GM06990 (cell line): ENCODE measurements at regions not wholly inside any gene's neighbourhood (a gene's known extent, or its start where the extent isn't known, plus 50 kb on each side); places are given as distances from the start of the nearest gene placed in this dataset.

ENCODE experiments used
- DNase-seq: peaks from one replicate; pipeline ENCODE4 v3.0.0-alpha.2; 2011; ENCODE audit not compliant: insufficient read length; ENCODE audit errors: extremely low read depth
- H3K27me3 ChIP-seq: replicated peaks from 2 replicates; pipeline ENCODE4 v1.6.0; 2011; ENCODE audit warnings: low read length; ENCODE audit not compliant: control insufficient read depth, insufficient read depth
- H3K36me3 ChIP-seq: 2 replicates; pipeline ENCODE4 v1.5.1; 2011; ENCODE audit warnings: low read length; ENCODE audit not compliant: control insufficient read depth, insufficient read depth
- H3K4me3 ChIP-seq: replicated peaks from 2 replicates; pipeline ENCODE4 v1.5.1; 2011; ENCODE audit warnings: low read depth, mild to moderate bottlenecking, control low read depth, low read length
- TF ChIP-seq, protein P1 (sequence below): IDR thresholded peaks from 2 replicates; pipeline ENCODE4 v1.5.1; 2011; ENCODE audit warnings: low read length, control low read depth, mild to moderate bottlenecking, inconsistent platforms; ENCODE audit not compliant: insufficient read depth, poor library complexity, severe bottlenecking

DNA sequence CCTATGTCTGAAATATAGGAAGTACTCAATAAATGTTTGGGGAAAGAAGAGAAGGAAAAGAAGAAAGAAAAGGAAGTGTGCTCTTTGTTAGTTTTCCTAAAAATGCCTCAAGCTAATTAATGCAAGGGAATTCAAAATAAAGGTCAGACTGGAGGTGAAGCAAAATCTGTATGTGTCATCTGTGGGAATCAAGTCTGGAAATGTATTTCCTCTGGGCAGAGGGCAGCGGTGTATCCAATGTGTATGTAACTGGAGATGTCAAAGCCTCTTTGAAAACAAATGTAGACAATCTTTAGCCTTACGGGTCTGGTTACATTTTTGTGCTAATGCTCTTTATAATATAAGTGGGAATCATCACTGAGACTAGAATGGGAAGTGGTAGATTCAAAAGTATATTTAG is 471.4 kb downstream of the MAN2A1 start:
- no peak for DNase-seq
- TF ChIP-seq, protein P1, sequence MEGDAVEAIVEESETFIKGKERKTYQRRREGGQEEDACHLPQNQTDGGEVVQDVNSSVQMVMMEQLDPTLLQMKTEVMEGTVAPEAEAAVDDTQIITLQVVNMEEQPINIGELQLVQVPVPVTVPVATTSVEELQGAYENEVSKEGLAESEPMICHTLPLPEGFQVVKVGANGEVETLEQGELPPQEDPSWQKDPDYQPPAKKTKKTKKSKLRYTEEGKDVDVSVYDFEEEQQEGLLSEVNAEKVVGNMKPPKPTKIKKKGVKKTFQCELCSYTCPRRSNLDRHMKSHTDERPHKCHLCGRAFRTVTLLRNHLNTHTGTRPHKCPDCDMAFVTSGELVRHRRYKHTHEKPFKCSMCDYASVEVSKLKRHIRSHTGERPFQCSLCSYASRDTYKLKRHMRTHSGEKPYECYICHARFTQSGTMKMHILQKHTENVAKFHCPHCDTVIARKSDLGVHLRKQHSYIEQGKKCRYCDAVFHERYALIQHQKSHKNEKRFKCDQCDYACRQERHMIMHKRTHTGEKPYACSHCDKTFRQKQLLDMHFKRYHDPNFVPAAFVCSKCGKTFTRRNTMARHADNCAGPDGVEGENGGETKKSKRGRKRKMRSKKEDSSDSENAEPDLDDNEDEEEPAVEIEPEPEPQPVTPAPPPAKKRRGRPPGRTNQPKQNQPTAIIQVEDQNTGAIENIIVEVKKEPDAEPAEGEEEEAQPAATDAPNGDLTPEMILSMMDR = no peak
- Histone ChIP-seq H3K4me3 (no peak overlapping the region), H3K36me3 (no peaks in the 10 kb centered on the region), H3K27me3 (no peaks in the 10 kb centered on the region)

GRCh38 chr5:110165366-110165765 is 475.6 kb downstream of the MAN2A1 start:
- DNase-seq = no peak
- H3K27me3 ChIP-seq = no peaks in the 10 kb centered on the region
- no peaks in the 10 kb centered on the region for H3K36me3 ChIP-seq
- TF ChIP-seq, protein P1 = no peak
- H3K4me3 ChIP-seq = no peak overlapping the region

DNA sequence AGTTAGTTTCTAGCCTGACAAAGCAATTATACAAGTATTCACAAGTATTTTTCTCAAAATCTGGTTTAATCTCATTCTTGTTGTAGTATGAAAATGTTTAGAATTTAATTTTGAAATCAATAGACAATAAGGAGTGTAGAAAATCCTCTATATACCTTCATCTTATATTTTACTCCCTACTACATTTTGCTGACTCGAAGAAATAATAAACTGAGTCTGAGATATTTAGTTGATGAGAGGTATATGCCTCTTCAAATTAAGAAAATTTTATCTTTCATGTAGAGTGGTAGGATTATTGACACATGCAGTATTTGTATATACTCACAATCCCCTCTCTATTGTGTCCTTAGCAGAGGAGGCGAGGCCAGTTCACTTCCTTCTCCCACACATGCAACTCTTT is 477.7 kb downstream of the MAN2A1 start:
- no peaks in the 10 kb centered on the region for H3K36me3 ChIP-seq
- TF ChIP-seq, protein P1 = no peak
- no peak for DNase-seq

DNA sequence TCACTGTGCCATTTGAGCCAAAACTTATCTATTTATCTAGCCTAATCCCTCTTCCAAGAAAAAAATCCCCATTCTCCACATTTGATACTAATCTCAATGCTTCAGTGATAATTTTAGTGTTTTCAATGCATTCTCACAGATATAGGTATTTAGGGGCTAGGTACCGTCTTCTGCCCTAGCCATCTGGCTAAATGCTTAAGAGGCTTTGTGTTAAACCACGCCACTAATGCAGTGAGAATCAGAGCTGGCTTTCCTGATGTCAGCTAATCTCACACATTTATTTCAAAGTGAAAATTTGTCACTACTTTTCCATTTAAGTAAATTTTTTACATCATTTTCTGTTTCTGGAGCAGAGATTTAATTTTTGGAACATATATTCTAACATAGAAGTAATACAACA is 479.7 kb downstream of the MAN2A1 start:
- Histone ChIP-seq H3K4me3 (no peak overlapping the region), H3K27me3 (no peaks in the 10 kb centered on the region), H3K36me3 (no peaks in the 10 kb centered on the region)
- TF ChIP-seq, protein P1 = no peak
- no peak for DNase-seq

More for the DNA sequence above, 477.7 kb downstream of the MAN2A1 start:
- Histone ChIP-seq H3K27me3 (no peaks in the 10 kb centered on the region), H3K4me3 (no peak overlapping the region)

- TF ChIP-seq, protein P1 = no peak
- H3K36me3 ChIP-seq = no peaks in the 10 kb centered on the region
- DNase-seq = no peak
- H3K27me3 ChIP-seq = no peaks in the 10 kb centered on the region
- no peak overlapping the region for H3K4me3 ChIP-seq
Observed at GRCh38 chr5:110177729-110178128, 488.0 kb downstream of the MAN2A1 start.

DNA sequence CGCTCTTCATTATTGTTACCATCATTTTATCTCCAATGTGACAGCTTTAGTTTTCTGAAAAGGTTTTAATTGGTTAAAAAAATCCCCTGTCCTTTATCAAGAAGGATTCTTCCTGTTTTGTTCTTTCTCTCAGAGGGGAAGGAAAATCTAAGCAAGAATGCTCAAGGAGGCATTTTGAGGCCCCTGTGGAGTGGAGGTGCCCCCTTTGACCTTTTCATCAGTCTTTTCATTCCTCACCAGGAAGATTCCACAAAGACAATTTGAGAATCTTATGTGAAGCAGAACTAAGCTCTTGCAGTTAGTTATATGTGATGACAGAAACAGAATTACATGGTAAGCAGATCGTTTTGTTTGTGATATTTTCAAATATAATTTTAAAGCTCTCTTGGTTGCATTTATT is 489.6 kb downstream of the MAN2A1 start:
- DNase-seq = no peak
- H3K36me3 ChIP-seq = no peaks in the 10 kb centered on the region
- no peak overlapping the region for H3K4me3 ChIP-seq
- TF ChIP-seq, protein P1 = no peak
- no peaks in the 10 kb centered on the region for H3K27me3 ChIP-seq
